ENCODE measurements at regions not wholly inside any gene's neighbourhood (a gene's known extent, or its start where the extent isn't known, plus 50 kb on each side); places are given as distances from the start of the nearest gene placed in this dataset.

DNA sequence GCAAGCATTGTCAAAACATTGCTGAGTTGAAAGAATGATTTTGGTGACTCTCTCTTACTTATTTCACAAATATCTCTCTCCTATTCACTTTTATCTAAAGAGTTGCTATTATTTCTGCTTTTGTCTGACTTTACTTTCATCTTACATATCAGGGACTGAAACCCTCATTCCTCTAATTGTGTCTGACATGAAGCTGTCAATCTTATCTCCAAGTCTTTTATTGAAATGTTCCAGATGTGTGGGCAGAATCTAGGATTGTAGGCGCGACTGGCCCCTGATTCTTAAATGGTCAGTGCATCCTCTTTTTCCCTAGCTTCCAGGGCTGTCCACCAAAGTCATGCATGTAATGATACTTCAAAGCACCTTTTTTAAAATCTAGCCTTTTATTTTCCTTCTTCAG, 174.6 kb downstream of the NDFIP2 start:
- Histone ChIP-seq H3K4me3 (ENCODE audit: low read length) (no peak overlapping the region), H3K27ac (ENCODE audit: low read depth in 1 of 2, low read length in 2 of 2) (no peak overlapping the region), H3K9me3 (ENCODE audit: control insufficient read depth in 1 of 2, insufficient read depth in 1 of 2, low read length in 2 of 2) (no peaks in the 10 kb centered on the region), H3K4me1 (ENCODE audit: insufficient read depth, low read length) (no peaks in the 10 kb centered on the region), H3K27me3 (ENCODE audit: control insufficient read depth in 1 of 2, insufficient read depth in 2 of 2, low read length in 2 of 2) (no peaks in the 10 kb centered on the region), H3K36me3 (ENCODE audit: insufficient read depth, low read length) (no peaks in the 10 kb centered on the region)
- Mint-ChIP-seq H3K4me3 (no peak overlapping the region), H3K27ac (no peak overlapping the region), H3K27me3 (peaks cover 26% of the 10 kb centered on the region), H3K36me3 (ENCODE audit: low read depth) (no peaks in the 10 kb centered on the region), H3K4me1 (ENCODE audit: low read depth) (no peaks in the 10 kb centered on the region), H3K9me3 (no peaks in the 10 kb centered on the region)
- DNase-seq: no peak
- CTCF ChIA-PET: no interaction called here
- TF ChIP-seq, protein P1, sequence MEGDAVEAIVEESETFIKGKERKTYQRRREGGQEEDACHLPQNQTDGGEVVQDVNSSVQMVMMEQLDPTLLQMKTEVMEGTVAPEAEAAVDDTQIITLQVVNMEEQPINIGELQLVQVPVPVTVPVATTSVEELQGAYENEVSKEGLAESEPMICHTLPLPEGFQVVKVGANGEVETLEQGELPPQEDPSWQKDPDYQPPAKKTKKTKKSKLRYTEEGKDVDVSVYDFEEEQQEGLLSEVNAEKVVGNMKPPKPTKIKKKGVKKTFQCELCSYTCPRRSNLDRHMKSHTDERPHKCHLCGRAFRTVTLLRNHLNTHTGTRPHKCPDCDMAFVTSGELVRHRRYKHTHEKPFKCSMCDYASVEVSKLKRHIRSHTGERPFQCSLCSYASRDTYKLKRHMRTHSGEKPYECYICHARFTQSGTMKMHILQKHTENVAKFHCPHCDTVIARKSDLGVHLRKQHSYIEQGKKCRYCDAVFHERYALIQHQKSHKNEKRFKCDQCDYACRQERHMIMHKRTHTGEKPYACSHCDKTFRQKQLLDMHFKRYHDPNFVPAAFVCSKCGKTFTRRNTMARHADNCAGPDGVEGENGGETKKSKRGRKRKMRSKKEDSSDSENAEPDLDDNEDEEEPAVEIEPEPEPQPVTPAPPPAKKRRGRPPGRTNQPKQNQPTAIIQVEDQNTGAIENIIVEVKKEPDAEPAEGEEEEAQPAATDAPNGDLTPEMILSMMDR (IDR thresholded peaks at IDR 0.05): no peak
- intact Hi-C loops (cut with DNase I, micrococcal nuclease): no loop called here
- POLR2A ChIA-PET: no interaction called here
- no peak for ATAC-seq (ENCODE audit: poor library complexity)

DNA sequence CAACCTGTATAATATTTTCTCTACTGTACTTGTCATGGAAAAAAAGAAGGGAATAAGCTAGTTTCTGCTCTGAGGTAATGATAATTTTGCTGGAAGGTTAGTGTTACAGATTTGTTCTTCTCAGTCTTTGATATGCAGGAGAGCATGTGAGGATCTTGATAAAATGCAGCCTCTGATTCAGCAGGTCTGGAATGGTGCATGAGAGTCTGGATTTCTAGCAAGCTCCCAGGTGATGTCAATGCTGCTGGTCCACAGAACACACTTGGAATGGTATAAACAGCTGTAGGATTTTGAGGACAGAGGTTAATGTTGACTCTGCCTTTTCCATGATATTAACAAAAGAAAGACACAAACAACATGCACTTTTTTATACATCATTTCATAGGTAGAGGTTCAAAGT, 173.6 kb downstream of the NDFIP2 start:
- POLR2A ChIA-PET: no interaction called here
- intact Hi-C loops (cut with DNase I, micrococcal nuclease): no loop called here
- peaks cover 20% of the 10 kb centered on the region for H3K27me3 Mint-ChIP-seq
- DNase-seq: no peak
- no peaks in the 10 kb centered on the region for H3K4me1 Mint-ChIP-seq (ENCODE audit: low read depth)
- ATAC-seq (ENCODE audit: poor library complexity): no peak
- CTCF ChIA-PET: no interaction called here
- H3K36me3 ChIP-seq (ENCODE audit: insufficient read depth, low read length): no peaks in the 10 kb centered on the region
- no peak overlapping the region for H3K4me3 ChIP-seq (ENCODE audit: low read length)
- H3K9me3 Mint-ChIP-seq: no peaks in the 10 kb centered on the region
- no peak overlapping the region for H3K4me3 Mint-ChIP-seq
- H3K4me1 ChIP-seq (ENCODE audit: insufficient read depth, low read length): no peaks in the 10 kb centered on the region
- H3K36me3 Mint-ChIP-seq (ENCODE audit: low read depth): no peaks in the 10 kb centered on the region
- H3K27ac Mint-ChIP-seq: no peak overlapping the region
- no peaks in the 10 kb centered on the region for H3K27me3 ChIP-seq (ENCODE audit: control insufficient read depth in 1 of 2, insufficient read depth in 2 of 2, low read length in 2 of 2)
- TF ChIP-seq, protein P1 (IDR thresholded peaks at IDR 0.05): no peak
- no peaks in the 10 kb centered on the region for H3K9me3 ChIP-seq (ENCODE audit: control insufficient read depth in 1 of 2, insufficient read depth in 1 of 2, low read length in 2 of 2)
- H3K27ac ChIP-seq (ENCODE audit: low read depth in 1 of 2, low read length in 2 of 2): no peak overlapping the region

DNA sequence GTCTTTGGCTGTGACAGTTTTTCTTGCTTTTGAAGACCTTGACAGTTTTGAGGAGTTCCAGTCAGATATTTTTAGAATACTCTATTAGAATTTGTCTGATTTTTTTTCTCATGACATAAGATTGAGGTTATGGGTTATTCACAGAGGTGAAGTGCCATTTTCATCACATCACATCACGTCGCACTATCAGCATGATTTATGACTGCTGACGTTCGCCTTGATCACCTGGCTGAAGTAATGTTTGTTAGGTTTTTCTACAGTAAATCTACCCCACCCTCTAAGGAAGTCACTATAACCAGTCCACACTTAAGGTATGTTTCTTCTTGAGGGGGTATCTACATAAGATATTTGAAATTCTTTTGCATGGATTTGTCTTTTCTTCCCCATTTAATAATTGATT, 169.7 kb downstream of the NDFIP2 start:
- Mint-ChIP-seq H3K36me3 (ENCODE audit: low read depth) (no peaks in the 10 kb centered on the region), H3K9me3 (no peaks in the 10 kb centered on the region), H3K27me3 (peaks cover 14% of the 10 kb centered on the region), H3K27ac (no peak overlapping the region), H3K4me3 (no peak overlapping the region), H3K4me1 (ENCODE audit: low read depth) (no peaks in the 10 kb centered on the region)
- Histone ChIP-seq H3K4me1 (ENCODE audit: insufficient read depth, low read length) (no peaks in the 10 kb centered on the region), H3K27ac (ENCODE audit: low read depth in 1 of 2, low read length in 2 of 2) (no peak overlapping the region), H3K36me3 (ENCODE audit: insufficient read depth, low read length) (no peaks in the 10 kb centered on the region), H3K27me3 (ENCODE audit: control insufficient read depth in 1 of 2, insufficient read depth in 2 of 2, low read length in 2 of 2) (no peaks in the 10 kb centered on the region), H3K4me3 (ENCODE audit: low read length) (no peak overlapping the region), H3K9me3 (ENCODE audit: control insufficient read depth in 1 of 2, insufficient read depth in 1 of 2, low read length in 2 of 2) (no peaks in the 10 kb centered on the region)
- TF ChIP-seq, protein P1 (IDR thresholded peaks at IDR 0.05): no peak
- no peak for DNase-seq
- ATAC-seq (ENCODE audit: poor library complexity): no peak
- CTCF ChIA-PET: no interaction called here
- intact Hi-C loops (cut with DNase I, micrococcal nuclease): no loop called here
- POLR2A ChIA-PET: no interaction called here

Measured in CD4-positive, alpha-beta T cell (primary cell).